ENCODE measurements at regions not wholly inside any gene's neighbourhood (a gene's known extent, or its start where the extent isn't known, plus 50 kb on each side); places are given as distances from the start of the nearest gene placed in this dataset.
A peak's percentile ranks its signal among the peaks of the same experiment; 100 is the strongest.

DNA sequence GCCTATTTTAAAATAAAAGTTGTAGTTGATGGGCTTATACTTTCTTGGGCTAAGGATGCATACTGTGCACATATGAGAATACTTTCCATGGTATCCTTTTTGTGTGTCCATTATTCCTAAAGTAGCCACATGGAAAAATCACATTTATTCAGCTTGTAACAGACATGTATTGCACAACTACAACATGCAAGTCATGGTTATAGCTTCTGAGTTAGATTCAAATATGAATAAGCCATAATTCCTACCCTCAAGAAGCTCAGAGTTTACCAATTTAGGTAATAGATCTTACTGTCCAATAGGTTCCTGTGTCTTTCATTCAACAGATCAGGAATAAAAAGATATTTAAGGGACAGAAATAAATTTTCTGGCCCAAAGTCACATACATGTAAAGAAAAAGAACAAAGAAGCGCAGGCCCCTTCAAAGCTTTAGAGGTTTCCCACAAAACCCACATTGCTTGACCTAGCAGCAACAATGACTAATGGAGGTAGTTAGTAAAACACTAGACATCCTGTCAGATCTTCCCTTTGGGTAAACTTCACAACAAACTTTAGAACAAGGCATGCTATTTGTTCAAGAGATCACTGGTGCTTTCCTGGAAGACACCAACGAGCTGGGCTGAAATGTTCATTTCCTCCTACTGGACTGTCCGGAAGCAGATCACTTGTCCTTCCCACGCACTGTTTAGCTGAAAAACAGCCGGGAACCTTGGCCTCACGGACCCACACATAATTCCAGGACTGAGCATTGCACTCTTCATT, 78.4 kb upstream of the ITGA1 start:
- WGBS, 2 donors = 38 to 52% methylated on average over 6 of the region's 6 CpGs
- Histone ChIP-seq H3K4me1 (ENCODE audit: control insufficient read depth in 2 of 2, insufficient read depth in 2 of 2, low read length in 1 of 2) (no peaks in the 10 kb centered on the region), H3K27me3 (ENCODE audit: control insufficient read depth in 1 of 2, insufficient read depth in 2 of 2, low read length in 2 of 2) (no peaks in the 10 kb centered on the region), H3K9me3 (ENCODE audit: control insufficient read depth in 2 of 2, insufficient read depth in 1 of 2, low read depth in 1 of 2, low read length in 1 of 2) (no peaks in the 10 kb centered on the region), H3K27ac (ENCODE audit: low read depth in 2 of 2, low read length in 1 of 2) (peak overlapping the region in 1 of 2 donors; percentile 63), H3K36me3 (ENCODE audit: control insufficient read depth in 2 of 2, insufficient read depth in 2 of 2, low read length in 1 of 2) (no peaks in the 10 kb centered on the region), H3K4me3 (ENCODE audit: low read depth in 1 of 2, low read length in 2 of 2) (no peak overlapping the region)

DNA sequence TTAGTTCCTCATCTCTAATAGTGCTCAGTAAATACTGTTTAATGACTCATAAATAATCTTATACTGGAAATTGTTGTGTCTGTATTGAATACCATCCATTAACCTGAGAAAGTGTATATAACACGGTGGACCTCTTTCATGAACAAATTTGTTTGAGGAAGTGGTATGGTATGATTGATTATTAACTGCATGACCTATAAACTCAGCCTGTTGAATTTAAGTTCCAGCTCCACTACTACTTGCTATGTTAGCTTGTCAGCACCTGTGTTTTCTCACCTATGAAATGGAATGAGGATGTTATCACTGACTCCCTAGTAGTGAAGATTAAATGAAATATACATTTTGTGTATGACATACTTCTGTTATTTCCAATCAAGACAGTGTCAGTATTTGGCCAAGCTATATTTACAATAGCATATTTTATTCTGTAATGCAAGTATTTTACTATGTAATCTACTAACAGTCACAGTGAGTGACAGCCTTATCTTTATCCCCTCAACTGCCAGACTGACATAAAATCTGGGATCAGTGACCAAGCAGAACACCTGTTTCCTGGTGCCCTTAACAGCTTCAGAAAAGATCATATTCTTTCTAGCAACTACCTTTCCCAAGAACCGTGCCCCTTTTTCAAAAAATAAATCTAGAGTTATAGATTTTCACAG, 77.3 kb upstream of the ITGA1 start:
- Histone ChIP-seq H3K4me1 (ENCODE audit: control insufficient read depth in 2 of 2, insufficient read depth in 2 of 2, low read length in 1 of 2) (no peaks in the 10 kb centered on the region), H3K27ac (ENCODE audit: low read depth in 2 of 2, low read length in 1 of 2) (no peak overlapping the region), H3K36me3 (ENCODE audit: control insufficient read depth in 2 of 2, insufficient read depth in 2 of 2, low read length in 1 of 2) (no peaks in the 10 kb centered on the region), H3K27me3 (ENCODE audit: control insufficient read depth in 1 of 2, insufficient read depth in 2 of 2, low read length in 2 of 2) (no peaks in the 10 kb centered on the region), H3K9me3 (ENCODE audit: control insufficient read depth in 2 of 2, insufficient read depth in 1 of 2, low read depth in 1 of 2, low read length in 1 of 2) (no peaks in the 10 kb centered on the region), H3K4me3 (ENCODE audit: low read depth in 1 of 2, low read length in 2 of 2) (no peak overlapping the region)
- WGBS, 2 donors = 46 to 55% methylated on average over 2 of the region's 2 CpGs

- Histone ChIP-seq H3K27ac (ENCODE audit: low read depth in 2 of 2, low read length in 1 of 2) (no peak overlapping the region), H3K27me3 (ENCODE audit: control insufficient read depth in 1 of 2, insufficient read depth in 2 of 2, low read length in 2 of 2) (no peaks in the 10 kb centered on the region), H3K4me3 (ENCODE audit: low read depth in 1 of 2, low read length in 2 of 2) (no peak overlapping the region), H3K9me3 (ENCODE audit: control insufficient read depth in 2 of 2, insufficient read depth in 1 of 2, low read depth in 1 of 2, low read length in 1 of 2) (no peaks in the 10 kb centered on the region), H3K36me3 (ENCODE audit: control insufficient read depth in 2 of 2, insufficient read depth in 2 of 2, low read length in 1 of 2) (no peaks in the 10 kb centered on the region), H3K4me1 (ENCODE audit: control insufficient read depth in 2 of 2, insufficient read depth in 2 of 2, low read length in 1 of 2) (no peaks in the 10 kb centered on the region)
- 82 to 85% methylated on average over 2 of the region's 2 CpGs for WGBS, 2 donors
Measured at GRCh38 chr5:52710972-52711596, 76.6 kb upstream of the ITGA1 start.

DNA sequence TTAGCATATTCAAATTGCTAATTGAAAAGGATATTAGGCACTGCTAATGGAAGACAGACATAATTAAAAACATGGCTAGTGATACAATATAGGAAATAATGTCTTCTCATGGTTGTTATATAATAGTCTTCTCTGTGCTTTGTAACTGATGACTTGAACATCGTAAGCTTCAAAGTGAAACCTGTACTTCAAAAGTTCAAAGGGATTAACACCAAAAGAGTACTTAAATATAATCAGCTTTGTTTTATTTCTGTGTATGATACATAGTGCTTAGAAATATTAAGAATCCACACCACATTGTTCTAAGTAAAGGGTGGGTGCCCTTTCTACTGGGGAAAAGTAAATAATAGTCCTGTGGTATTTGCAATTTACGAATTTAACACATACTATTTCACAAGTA, 75.4 kb upstream of the ITGA1 start:
- Histone ChIP-seq H3K27me3 (ENCODE audit: control insufficient read depth in 1 of 2, insufficient read depth in 2 of 2, low read length in 2 of 2) (no peaks in the 10 kb centered on the region), H3K9me3 (ENCODE audit: control insufficient read depth in 2 of 2, insufficient read depth in 1 of 2, low read depth in 1 of 2, low read length in 1 of 2) (no peaks in the 10 kb centered on the region), H3K36me3 (ENCODE audit: control insufficient read depth in 2 of 2, insufficient read depth in 2 of 2, low read length in 1 of 2) (no peaks in the 10 kb centered on the region), H3K27ac (ENCODE audit: low read depth in 2 of 2, low read length in 1 of 2) (no peak overlapping the region), H3K4me3 (ENCODE audit: low read depth in 1 of 2, low read length in 2 of 2) (no peak overlapping the region), H3K4me1 (ENCODE audit: control insufficient read depth in 2 of 2, insufficient read depth in 2 of 2, low read length in 1 of 2) (no peaks in the 10 kb centered on the region)
- 57 to 66% methylated on average over 2 of the region's 2 CpGs for WGBS, 2 donors

- Histone ChIP-seq H3K4me3 (ENCODE audit: low read depth in 1 of 2, low read length in 2 of 2) (no peak overlapping the region), H3K27ac (ENCODE audit: low read depth in 2 of 2, low read length in 1 of 2) (peak overlapping the region in 1 of 2 donors; percentile 42), H3K4me1 (ENCODE audit: control insufficient read depth in 2 of 2, insufficient read depth in 2 of 2, low read length in 1 of 2) (peaks cover 2 to 3% of the 10 kb centered on the region in 2 donors), H3K9me3 (ENCODE audit: control insufficient read depth in 2 of 2, insufficient read depth in 1 of 2, low read depth in 1 of 2, low read length in 1 of 2) (no peaks in the 10 kb centered on the region), H3K27me3 (ENCODE audit: control insufficient read depth in 1 of 2, insufficient read depth in 2 of 2, low read length in 2 of 2) (no peaks in the 10 kb centered on the region), H3K36me3 (ENCODE audit: control insufficient read depth in 2 of 2, insufficient read depth in 2 of 2, low read length in 1 of 2) (no peaks in the 10 kb centered on the region)
- 36 to 40% methylated on average over 6 of the region's 6 CpGs for WGBS, 2 donors
Measured at GRCh38 chr5:52725065-52725746, 62.5 kb upstream of the ITGA1 start.

GRCh38 chr5:52725808-52726207, 61.9 kb upstream of the ITGA1 start:
- WGBS, 2 donors = 23 to 29% methylated on average over 3 of the region's 3 CpGs
- H3K27ac ChIP-seq (ENCODE audit: low read depth in 2 of 2, low read length in 1 of 2) = peak overlapping the region; percentile 8 to 9
- no peak overlapping the region for H3K4me3 ChIP-seq (ENCODE audit: low read depth in 1 of 2, low read length in 2 of 2)
- no peaks in the 10 kb centered on the region for H3K9me3 ChIP-seq (ENCODE audit: control insufficient read depth in 2 of 2, insufficient read depth in 1 of 2, low read depth in 1 of 2, low read length in 1 of 2)
- H3K27me3 ChIP-seq (ENCODE audit: control insufficient read depth in 1 of 2, insufficient read depth in 2 of 2, low read length in 2 of 2) = no peaks in the 10 kb centered on the region
- H3K36me3 ChIP-seq (ENCODE audit: control insufficient read depth in 2 of 2, insufficient read depth in 2 of 2, low read length in 1 of 2) = no peaks in the 10 kb centered on the region
- H3K4me1 ChIP-seq (ENCODE audit: control insufficient read depth in 2 of 2, insufficient read depth in 2 of 2, low read length in 1 of 2) = peaks cover 2 to 3% of the 10 kb centered on the region in 2 donors

DNA sequence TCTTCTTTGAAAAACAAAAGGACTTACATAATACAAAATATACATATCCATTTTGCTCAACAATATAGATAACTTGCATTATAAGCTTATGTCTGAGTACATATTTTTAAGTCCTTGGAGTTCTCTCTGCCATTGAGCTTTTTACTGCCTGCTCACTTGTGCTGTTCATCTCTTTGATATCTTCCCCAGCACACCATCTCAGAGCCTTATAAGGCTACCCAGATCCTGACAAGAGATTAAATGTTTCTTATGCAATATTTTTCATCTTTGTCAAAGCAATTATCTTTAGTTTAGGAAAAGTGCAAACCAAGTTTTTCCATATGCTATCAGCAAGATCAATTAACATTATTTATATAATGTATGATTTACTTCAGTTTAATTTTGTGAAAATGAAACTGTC, 60.7 kb upstream of the ITGA1 start:
- Histone ChIP-seq H3K9me3 (ENCODE audit: control insufficient read depth in 2 of 2, insufficient read depth in 1 of 2, low read depth in 1 of 2, low read length in 1 of 2) (no peaks in the 10 kb centered on the region), H3K36me3 (ENCODE audit: control insufficient read depth in 2 of 2, insufficient read depth in 2 of 2, low read length in 1 of 2) (no peaks in the 10 kb centered on the region), H3K4me1 (ENCODE audit: control insufficient read depth in 2 of 2, insufficient read depth in 2 of 2, low read length in 1 of 2) (peaks cover 2 to 3% of the 10 kb centered on the region in 2 donors), H3K27me3 (ENCODE audit: control insufficient read depth in 1 of 2, insufficient read depth in 2 of 2, low read length in 2 of 2) (no peaks in the 10 kb centered on the region), H3K27ac (ENCODE audit: low read depth in 2 of 2, low read length in 1 of 2) (no peak overlapping the region), H3K4me3 (ENCODE audit: low read depth in 1 of 2, low read length in 2 of 2) (no peak overlapping the region)

GRCh38 chr5:52727576-52727975, 60.1 kb upstream of the ITGA1 start:
- Histone ChIP-seq H3K36me3 (ENCODE audit: control insufficient read depth in 2 of 2, insufficient read depth in 2 of 2, low read length in 1 of 2) (no peaks in the 10 kb centered on the region), H3K27ac (ENCODE audit: low read depth in 2 of 2, low read length in 1 of 2) (peak overlapping the region; percentile 33 to 45), H3K4me1 (ENCODE audit: control insufficient read depth in 2 of 2, insufficient read depth in 2 of 2, low read length in 1 of 2) (peaks cover 2 to 3% of the 10 kb centered on the region in 2 donors), H3K27me3 (ENCODE audit: control insufficient read depth in 1 of 2, insufficient read depth in 2 of 2, low read length in 2 of 2) (no peaks in the 10 kb centered on the region), H3K4me3 (ENCODE audit: low read depth in 1 of 2, low read length in 2 of 2) (no peak overlapping the region), H3K9me3 (ENCODE audit: control insufficient read depth in 2 of 2, insufficient read depth in 1 of 2, low read depth in 1 of 2, low read length in 1 of 2) (no peaks in the 10 kb centered on the region)
- 14 to 27% methylated on average over 6 of the region's 6 CpGs for WGBS, 2 donors

DNA sequence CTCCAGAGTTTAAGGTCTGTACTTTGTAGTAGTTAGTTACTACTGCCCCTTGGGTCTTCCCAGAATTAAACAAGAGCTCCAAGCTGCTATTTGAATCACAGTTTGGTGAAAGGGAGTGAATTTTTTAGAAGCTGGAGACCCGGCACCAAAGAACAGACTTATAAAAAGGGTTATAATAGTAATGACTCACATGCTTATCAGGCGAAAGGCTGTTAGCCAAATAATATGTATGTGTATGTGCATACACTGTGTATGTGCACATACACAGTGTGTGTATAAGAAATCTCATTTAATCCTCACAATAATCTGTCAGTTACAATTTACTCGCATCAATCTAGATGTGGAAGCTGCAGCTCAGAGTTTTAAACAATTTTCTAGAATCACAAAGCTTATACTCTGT, 59.5 kb upstream of the ITGA1 start:
- 70 to 74% methylated on average over 3 of the region's 3 CpGs for WGBS, 2 donors
- Histone ChIP-seq H3K27ac (ENCODE audit: low read depth in 2 of 2, low read length in 1 of 2) (no peak overlapping the region), H3K27me3 (ENCODE audit: control insufficient read depth in 1 of 2, insufficient read depth in 2 of 2, low read length in 2 of 2) (no peaks in the 10 kb centered on the region), H3K4me3 (ENCODE audit: low read depth in 1 of 2, low read length in 2 of 2) (no peak overlapping the region), H3K36me3 (ENCODE audit: control insufficient read depth in 2 of 2, insufficient read depth in 2 of 2, low read length in 1 of 2) (no peaks in the 10 kb centered on the region), H3K4me1 (ENCODE audit: control insufficient read depth in 2 of 2, insufficient read depth in 2 of 2, low read length in 1 of 2) (peaks cover 2 to 3% of the 10 kb centered on the region in 2 donors), H3K9me3 (ENCODE audit: control insufficient read depth in 2 of 2, insufficient read depth in 1 of 2, low read depth in 1 of 2, low read length in 1 of 2) (no peaks in the 10 kb centered on the region)

Measured in esophagus (tissue), 2 donors.